Neural crest cell (in vitro differentiated cells): ENCODE measurements at regions not wholly inside any gene's neighbourhood (a gene's known extent, or its start where the extent isn't known, plus 50 kb on each side); places are given as distances from the start of the nearest gene placed in this dataset.

ENCODE experiments used
- DNase-seq: peaks from one replicate; pipeline ENCODE4 v3.0.0; 2021; ENCODE audit warnings: low read depth, mixed read lengths, low spot score
- H3K27ac Mint-ChIP-seq: one replicate; pipeline ENCODE4 v1.8.0; 2021; ENCODE audit warnings: mild to moderate bottlenecking, mixed read lengths; ENCODE audit not compliant: unreplicated experiment
- H3K27me3 Mint-ChIP-seq: 2 replicates; pipeline ENCODE4 v1.8.0; 2021; ENCODE audit warnings: low read depth, mild to moderate bottlenecking, mixed read lengths
- H3K36me3 Mint-ChIP-seq: 2 replicates; pipeline ENCODE4 v1.8.0; 2021; ENCODE audit warnings: low read depth, mild to moderate bottlenecking, mixed read lengths
- H3K4me1 Mint-ChIP-seq: 2 replicates; pipeline ENCODE4 v1.8.0; 2021; ENCODE audit warnings: mixed read lengths
- H3K4me3 Mint-ChIP-seq: one replicate; pipeline ENCODE4 v1.8.0; 2021; ENCODE audit warnings: mild to moderate bottlenecking, mixed read lengths
- H3K9me3 Mint-ChIP-seq: 2 replicates; pipeline ENCODE4 v1.8.0; 2021; ENCODE audit warnings: mixed read lengths
- TF ChIP-seq, protein P1 (sequence below): fragments of 200-600 bp; sonication (generic); conservative IDR thresholded peaks from 2 replicates; pipeline ENCODE4 v1.5.0; 2021; ENCODE audit warnings: antibody characterized with exemption, mild to moderate bottlenecking

DNA sequence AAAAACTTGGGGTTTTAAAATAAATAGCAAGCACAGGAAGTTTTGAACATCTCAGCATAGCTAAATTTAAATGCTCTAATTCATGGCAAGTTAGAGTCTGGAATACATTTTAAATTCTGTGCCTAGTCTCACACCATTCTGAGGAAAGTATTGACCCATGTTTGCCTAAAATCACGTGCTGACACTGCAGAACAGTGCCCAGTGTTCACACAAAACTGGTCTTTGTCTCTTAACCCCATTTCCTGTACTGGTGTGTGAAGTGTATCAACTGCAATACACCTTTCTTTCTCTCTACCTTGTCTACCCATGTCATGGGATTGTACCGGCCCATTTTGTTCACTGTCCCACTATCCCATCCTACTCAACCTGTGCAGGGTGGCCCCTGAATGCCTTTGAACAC is 749.7 kb upstream of the POM121L12 start:
- no peak for DNase-seq
- TF ChIP-seq, protein P1, sequence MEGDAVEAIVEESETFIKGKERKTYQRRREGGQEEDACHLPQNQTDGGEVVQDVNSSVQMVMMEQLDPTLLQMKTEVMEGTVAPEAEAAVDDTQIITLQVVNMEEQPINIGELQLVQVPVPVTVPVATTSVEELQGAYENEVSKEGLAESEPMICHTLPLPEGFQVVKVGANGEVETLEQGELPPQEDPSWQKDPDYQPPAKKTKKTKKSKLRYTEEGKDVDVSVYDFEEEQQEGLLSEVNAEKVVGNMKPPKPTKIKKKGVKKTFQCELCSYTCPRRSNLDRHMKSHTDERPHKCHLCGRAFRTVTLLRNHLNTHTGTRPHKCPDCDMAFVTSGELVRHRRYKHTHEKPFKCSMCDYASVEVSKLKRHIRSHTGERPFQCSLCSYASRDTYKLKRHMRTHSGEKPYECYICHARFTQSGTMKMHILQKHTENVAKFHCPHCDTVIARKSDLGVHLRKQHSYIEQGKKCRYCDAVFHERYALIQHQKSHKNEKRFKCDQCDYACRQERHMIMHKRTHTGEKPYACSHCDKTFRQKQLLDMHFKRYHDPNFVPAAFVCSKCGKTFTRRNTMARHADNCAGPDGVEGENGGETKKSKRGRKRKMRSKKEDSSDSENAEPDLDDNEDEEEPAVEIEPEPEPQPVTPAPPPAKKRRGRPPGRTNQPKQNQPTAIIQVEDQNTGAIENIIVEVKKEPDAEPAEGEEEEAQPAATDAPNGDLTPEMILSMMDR = no peak
- Mint-ChIP-seq H3K36me3 (no peaks in the 10 kb centered on the region), H3K27ac (no peak overlapping the region), H3K9me3 (no peaks in the 10 kb centered on the region), H3K4me3 (no peak overlapping the region), H3K27me3 (no peaks in the 10 kb centered on the region), H3K4me1 (peaks cover 5% of the 10 kb centered on the region)

DNA sequence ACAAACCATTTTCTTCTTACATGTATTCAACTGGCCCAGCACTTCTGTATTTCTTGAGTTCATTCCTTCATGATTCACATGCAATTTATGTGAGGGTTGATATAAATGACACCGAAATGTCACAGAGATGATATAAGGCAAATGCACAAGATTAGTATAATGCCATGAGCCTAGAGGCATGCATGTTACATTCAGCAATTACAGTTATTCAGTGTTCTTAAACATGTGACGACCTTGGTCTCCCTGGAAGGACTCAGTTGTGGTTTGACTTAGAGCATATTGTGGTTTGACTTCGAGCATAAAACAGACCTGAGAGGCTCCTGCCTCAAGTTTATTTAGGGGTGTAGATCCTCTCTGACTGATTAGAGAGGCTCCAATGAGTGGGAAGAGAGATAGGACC is 752.1 kb upstream of the POM121L12 start:
- H3K27ac Mint-ChIP-seq = no peak overlapping the region
- TF ChIP-seq, protein P1 = no peak
- no peaks in the 10 kb centered on the region for H3K36me3 Mint-ChIP-seq
- H3K4me3 Mint-ChIP-seq = no peak overlapping the region
- DNase-seq = no peak
- H3K27me3 Mint-ChIP-seq = no peaks in the 10 kb centered on the region
- no peaks in the 10 kb centered on the region for H3K9me3 Mint-ChIP-seq
- peaks cover 5% of the 10 kb centered on the region for H3K4me1 Mint-ChIP-seq

DNA sequence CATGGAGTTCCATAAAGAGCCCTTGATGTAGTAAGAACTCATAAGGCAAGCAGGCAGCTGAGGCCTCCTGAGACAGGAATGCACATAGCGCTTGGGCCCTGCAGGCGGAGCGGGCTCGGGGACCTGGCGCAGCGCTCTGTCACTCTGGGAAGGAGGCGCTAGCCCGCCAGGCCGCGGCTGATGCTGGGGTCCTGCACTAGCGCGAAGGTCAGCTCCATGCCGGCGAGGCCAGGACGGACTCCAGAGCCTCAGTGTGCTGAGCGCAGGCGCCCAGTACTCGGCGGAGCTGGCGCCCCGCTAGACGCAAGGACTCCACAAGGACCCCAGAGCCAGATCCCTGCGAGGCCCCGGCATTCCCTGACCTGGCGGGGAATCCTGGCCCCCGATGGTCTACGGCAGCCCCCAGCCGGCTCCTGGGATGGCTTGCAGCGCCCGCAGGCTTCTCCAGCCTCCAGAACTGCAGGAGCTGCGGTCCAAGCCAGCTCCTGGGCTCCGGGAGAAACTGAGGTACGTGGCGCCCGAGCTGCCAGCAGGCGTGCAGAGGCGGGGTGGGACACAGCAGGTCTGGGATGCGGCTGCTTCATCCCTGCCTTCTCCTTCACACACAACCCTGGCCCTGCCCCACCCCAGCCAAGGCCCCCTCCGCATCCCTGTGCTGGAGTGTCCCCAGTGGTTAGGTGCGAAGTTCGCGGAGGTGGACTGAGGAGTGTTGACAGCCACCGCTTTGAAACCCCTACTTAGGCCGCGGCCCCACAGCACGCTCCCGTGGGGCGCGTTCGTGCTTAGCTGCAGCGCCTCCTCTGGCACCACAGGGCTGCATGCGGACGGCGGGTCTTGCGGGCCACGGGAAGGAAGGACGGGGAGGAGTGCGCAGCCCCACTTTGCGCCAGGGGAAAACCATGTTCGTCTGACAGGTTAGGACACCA is 761.5 kb upstream of the POM121L12 start:
- Mint-ChIP-seq H3K36me3 (no peaks in the 10 kb centered on the region), H3K4me3 (no peak overlapping the region), H3K9me3 (no peaks in the 10 kb centered on the region), H3K27ac (no peak overlapping the region), H3K27me3 (no peaks in the 10 kb centered on the region), H3K4me1 (peaks cover 4% of the 10 kb centered on the region)
- DNase-seq = no peak
- TF ChIP-seq, protein P1 = no peak

DNA sequence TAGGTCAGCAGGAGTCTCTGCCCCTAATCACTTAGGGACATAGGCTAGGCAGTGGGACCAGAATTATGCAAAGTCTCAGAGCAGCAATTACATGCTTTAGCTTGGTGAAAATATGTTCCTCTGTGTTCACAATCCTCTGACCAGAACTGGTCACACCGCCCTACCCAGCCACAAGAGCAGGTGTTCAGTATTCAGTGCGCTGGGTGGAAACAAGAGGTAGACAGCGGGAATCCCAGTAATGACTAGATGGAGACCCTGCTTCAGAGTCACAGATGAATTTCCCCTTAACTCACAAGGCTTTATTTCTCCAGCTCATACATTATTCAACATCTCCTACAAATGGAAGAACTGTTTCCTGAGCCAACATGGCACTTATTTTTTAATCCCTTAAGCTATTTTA is 763.7 kb upstream of the POM121L12 start:
- Mint-ChIP-seq H3K27me3 (no peaks in the 10 kb centered on the region), H3K4me1 (peaks cover 4% of the 10 kb centered on the region), H3K4me3 (no peak overlapping the region), H3K9me3 (no peaks in the 10 kb centered on the region), H3K36me3 (no peaks in the 10 kb centered on the region), H3K27ac (no peak overlapping the region)
- TF ChIP-seq, protein P1 = no peak
- DNase-seq = no peak

DNA sequence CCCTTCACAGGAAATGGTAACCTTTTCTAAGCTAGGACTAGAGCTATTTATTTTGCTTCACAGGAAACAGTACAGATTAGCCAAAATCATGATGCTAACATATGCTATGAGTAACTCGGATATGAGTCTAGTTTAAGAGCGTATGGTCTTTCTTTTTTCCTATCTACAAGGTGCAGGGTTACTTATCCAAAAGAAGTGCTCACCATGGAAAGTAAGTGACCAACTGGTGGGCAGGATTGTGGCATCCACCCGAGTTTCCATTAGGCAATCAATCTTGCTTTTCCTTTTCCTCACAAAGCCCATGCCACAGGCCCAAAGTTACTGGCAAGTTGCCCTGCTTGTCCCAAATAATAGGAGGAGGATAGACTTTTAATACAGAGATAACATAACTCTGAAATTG is 765.1 kb upstream of the POM121L12 start:
- H3K4me3 Mint-ChIP-seq = no peak overlapping the region
- no peaks in the 10 kb centered on the region for H3K36me3 Mint-ChIP-seq

More for the DNA sequence above, 765.1 kb upstream of the POM121L12 start:
- Mint-ChIP-seq H3K27ac (no peak overlapping the region), H3K27me3 (no peaks in the 10 kb centered on the region), H3K9me3 (no peaks in the 10 kb centered on the region), H3K4me1 (peaks cover 4% of the 10 kb centered on the region)
- DNase-seq = no peak
- TF ChIP-seq, protein P1 = no peak
